Naive B cell (primary cell): ENCODE measurements at regions not wholly inside any gene's neighbourhood (a gene's known extent, or its start where the extent isn't known, plus 50 kb on each side); places are given as distances from the start of the nearest gene placed in this dataset.

Source experiments
- ATAC-seq, 2 donors: fragments of 150-1000 bp; cut with Tn5 transposase; 2 replicates each; pipeline ENCODE4 v1.10.0; 2021; ENCODE audit warnings: low read depth in 2 of 2, mild to moderate bottlenecking in 2 of 2, moderate library complexity in 2 of 2
- DNase-seq: peaks from one replicate; pipeline ENCODE4 v3.0.0; 2022
- H3K27ac Mint-ChIP-seq, 6 donors: one replicate each; pipeline ENCODE4 v1.8.0; 2020 to 2022; ENCODE audit warnings: mild to moderate bottlenecking in 6 of 6, mixed read lengths in 6 of 6, moderate library complexity in 5 of 6, inconsistent platforms in 2 of 6
- H3K27me3 Mint-ChIP-seq, 3 donors: one replicate each; pipeline ENCODE4 v1.8.0; 2021 to 2022; ENCODE audit warnings: mixed read lengths in 3 of 3, mild to moderate bottlenecking in 1 of 3
- H3K36me3 Mint-ChIP-seq, 2 donors: one replicate each; pipeline ENCODE4 v1.8.0; 2020 to 2022; ENCODE audit warnings: mixed read lengths in 2 of 2, inconsistent platforms in 1 of 2, mild to moderate bottlenecking in 1 of 2
- H3K4me1 Mint-ChIP-seq, 3 donors: one replicate each; pipeline ENCODE4 v1.8.0; 2020 to 2022; ENCODE audit warnings: mixed read lengths in 3 of 3, inconsistent platforms in 1 of 3, mild to moderate bottlenecking in 1 of 3, moderate library complexity in 1 of 3
- H3K4me3 Mint-ChIP-seq, 8 donors: one replicate each; pipeline ENCODE4 v1.8.0; 2020 to 2022; ENCODE audit warnings: mild to moderate bottlenecking in 8 of 8, mixed read lengths in 8 of 8, moderate library complexity in 8 of 8, inconsistent platforms in 2 of 8
- H3K9me3 Mint-ChIP-seq, 7 donors: one replicate each; pipeline ENCODE4 v1.8.0; 2020 to 2022; ENCODE audit warnings: mixed read lengths in 7 of 7, mild to moderate bottlenecking in 5 of 7, inconsistent platforms in 2 of 7, moderate library complexity in 1 of 7

DNA sequence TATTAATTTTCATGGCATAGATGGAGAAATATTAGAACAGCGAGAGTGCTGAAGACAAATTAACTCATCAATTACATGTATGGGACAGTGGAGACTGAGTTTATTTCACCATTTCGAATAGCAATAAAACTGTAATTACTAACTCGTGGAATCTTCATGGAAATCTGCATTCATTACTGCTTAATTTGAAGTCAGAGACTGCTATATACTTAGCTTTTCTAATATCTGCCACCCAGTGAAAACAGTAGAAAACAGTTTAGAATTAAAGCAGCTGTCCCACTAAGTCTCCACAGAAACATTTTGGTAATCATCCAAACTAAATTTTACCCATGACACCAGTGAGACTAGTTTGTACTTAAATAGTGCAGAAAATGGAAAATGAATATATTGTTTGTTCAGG is 56.8 kb downstream of the IZUMO3 start:
- Mint-ChIP-seq H3K36me3 (no peaks in the 10 kb centered on the region), H3K27ac (no peak overlapping the region), H3K4me1 (no peaks in the 10 kb centered on the region), H3K27me3 (no peaks in the 10 kb centered on the region), H3K9me3 (peaks cover 0 to 7% (median 2%) of the 10 kb centered on the region in 7 donors), H3K4me3 (no peak overlapping the region)
- DNase-seq (no peak), ATAC-seq (no peak)

DNA sequence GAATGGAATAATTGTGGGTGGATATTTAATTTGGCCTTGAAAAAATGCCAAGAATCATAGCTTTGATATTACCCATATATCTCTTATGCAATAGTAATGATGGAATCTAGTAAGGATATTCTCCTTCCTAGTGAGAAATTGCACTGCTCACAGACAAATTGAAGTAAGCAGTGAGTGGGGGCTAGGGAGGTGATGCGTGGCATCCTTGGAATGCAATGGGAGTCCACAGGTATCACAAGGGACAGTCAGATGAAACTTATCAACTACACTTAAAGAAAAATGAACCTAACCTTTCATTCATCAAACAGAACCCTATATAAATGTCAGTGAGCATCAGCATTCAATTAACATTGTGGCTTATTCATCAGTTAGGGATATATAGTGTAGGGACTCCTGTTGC is 57.8 kb downstream of the IZUMO3 start:
- no peaks in the 10 kb centered on the region for H3K4me1 Mint-ChIP-seq
- H3K27ac Mint-ChIP-seq = no peak overlapping the region
- ATAC-seq (no peak), DNase-seq (no peak)
- H3K36me3 Mint-ChIP-seq = no peaks in the 10 kb centered on the region
- no peak overlapping the region for H3K4me3 Mint-ChIP-seq
- H3K9me3 Mint-ChIP-seq = peaks cover 0 to 7% (median under 1%) of the 10 kb centered on the region in 7 donors
- no peaks in the 10 kb centered on the region for H3K27me3 Mint-ChIP-seq

DNA sequence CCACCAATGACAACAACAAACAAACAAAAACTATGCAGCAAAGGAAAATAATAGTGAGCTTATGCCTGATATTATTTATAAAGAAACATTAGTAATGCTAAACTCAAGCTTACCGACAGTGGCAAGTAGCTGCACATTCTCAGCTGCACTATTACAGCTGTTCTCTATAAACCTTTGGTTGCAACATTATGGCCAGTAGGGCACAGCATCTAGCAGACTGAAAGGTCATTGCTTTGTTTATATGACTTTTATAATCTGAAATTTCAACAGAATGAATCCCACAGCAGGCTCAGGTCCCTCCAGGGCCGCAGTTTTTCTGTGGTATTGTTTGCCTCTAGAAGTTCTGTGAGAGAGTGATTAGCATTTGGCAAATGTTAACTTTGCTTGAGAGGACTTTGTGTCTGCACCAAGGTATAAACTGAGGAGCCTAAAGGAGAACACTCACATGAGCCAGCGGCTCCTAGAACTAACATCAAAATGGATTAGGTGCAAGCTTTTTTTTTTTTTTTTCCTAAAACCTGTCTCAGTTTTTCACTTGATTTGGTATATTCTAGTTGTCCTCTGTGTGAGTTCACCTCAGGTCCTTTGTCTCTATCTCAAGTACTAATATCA is 58.3 kb downstream of the IZUMO3 start:
- H3K36me3 Mint-ChIP-seq = no peaks in the 10 kb centered on the region
- no peak for ATAC-seq
- DNase-seq = no peak
- peaks cover 0 to 7% (median 0%) of the 10 kb centered on the region in 7 donors for H3K9me3 Mint-ChIP-seq
- H3K4me1 Mint-ChIP-seq = no peaks in the 10 kb centered on the region
- H3K4me3 Mint-ChIP-seq = no peak overlapping the region
- H3K27me3 Mint-ChIP-seq = no peaks in the 10 kb centered on the region
- no peak overlapping the region for H3K27ac Mint-ChIP-seq

DNA sequence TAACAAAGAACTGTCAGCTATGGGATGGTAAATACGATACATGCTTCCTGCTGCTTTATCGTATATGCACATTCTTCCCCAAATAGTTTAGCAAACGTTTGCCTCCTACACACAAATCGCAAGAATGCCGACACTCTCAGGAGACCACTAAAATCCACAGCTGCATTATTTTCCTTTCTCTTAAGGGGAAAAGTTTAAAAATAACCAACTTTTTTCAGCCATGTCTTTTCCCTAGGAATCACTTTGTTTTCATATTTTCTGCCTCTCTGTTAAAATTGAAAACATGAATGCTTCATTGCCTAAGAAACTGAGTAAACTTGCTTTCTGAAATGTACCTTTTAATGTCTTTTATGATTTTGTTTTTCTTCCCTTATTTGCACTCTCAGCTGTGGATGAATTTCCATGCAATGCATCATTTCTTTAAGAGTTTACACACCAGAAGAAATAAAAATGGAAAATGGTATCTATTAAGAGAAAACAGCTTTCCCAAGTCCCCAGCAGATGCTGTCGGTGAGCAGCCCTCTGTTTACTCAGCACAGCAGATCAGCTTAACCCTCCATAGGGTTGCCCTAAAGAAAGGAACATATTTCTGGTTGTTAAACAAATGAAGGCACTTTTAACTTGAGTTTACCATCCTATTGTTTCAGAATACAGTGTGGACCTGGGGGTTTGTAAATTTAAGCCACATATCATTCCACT is 66.2 kb downstream of the IZUMO3 start:
- H3K36me3 Mint-ChIP-seq = no peaks in the 10 kb centered on the region
- DNase-seq (no peak), ATAC-seq (no peak)
- H3K9me3 Mint-ChIP-seq = peaks cover 0 to 7% (median 0%) of the 10 kb centered on the region in 7 donors
- H3K27ac Mint-ChIP-seq = no peak overlapping the region
- no peaks in the 10 kb centered on the region for H3K27me3 Mint-ChIP-seq
- H3K4me3 Mint-ChIP-seq = no peak overlapping the region
- H3K4me1 Mint-ChIP-seq = no peaks in the 10 kb centered on the region

DNA sequence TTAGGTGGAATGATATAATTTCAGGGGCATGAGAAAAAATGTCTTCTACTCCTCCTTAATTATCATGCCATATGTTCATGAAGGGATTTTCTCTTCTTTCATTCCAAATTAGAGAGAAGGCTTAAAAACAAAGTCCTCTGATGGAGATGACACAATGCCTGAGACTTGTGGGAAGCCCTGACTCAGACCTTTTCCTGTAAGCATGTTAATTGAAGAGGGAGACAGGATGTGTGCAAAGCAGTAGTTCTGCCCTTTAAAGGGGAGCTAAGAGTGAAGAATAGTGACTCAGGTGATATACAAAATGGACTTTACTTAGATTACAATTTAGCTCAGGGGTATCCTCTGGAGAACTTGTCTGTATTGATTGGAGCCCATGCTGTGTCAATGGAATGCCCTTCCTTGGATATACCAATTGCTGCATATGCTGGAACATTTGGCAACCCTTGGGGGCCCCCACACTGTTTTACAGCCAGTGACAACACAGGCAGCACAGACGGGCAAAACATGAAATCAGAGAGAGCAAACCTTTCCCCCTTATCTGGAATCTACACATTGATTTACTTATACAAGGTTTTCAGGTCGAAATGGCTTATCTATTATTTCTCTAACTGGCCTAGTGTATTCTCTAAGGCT is 81.3 kb downstream of the IZUMO3 start:
- no peaks in the 10 kb centered on the region for H3K4me1 Mint-ChIP-seq
- no peak overlapping the region for H3K27ac Mint-ChIP-seq
- peaks cover 0 to 7% (median 4%) of the 10 kb centered on the region in 7 donors for H3K9me3 Mint-ChIP-seq
- DNase-seq (no peak), ATAC-seq (no peak)
- no peaks in the 10 kb centered on the region for H3K36me3 Mint-ChIP-seq
- H3K4me3 Mint-ChIP-seq = no peak overlapping the region
- H3K27me3 Mint-ChIP-seq = no peaks in the 10 kb centered on the region

DNA sequence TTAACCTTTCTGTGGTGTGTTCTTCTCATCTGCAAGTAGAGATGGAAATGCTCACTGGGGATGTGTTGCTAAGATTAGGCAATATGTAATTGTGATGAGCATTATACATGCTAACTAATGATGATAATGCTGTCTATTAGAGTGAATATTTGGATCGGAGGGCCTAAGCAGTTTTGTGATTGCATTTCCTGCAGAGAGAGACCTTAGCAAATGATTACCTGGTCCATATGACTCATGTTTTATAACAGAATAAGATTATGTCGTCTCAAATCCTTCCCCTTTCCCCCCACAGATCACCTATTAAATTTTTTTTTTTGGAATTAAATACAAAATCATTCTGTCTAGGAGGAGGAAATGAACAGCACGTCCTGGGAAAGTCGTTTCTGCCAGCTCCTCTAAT is 82.7 kb downstream of the IZUMO3 start:
- DNase-seq (no peak), ATAC-seq (no peak)
- H3K4me3 Mint-ChIP-seq = no peak overlapping the region
- H3K36me3 Mint-ChIP-seq = no peaks in the 10 kb centered on the region
- no peaks in the 10 kb centered on the region for H3K27me3 Mint-ChIP-seq
- peaks cover 0 to 7% (median 4%) of the 10 kb centered on the region in 7 donors for H3K9me3 Mint-ChIP-seq
- no peaks in the 10 kb centered on the region for H3K4me1 Mint-ChIP-seq
- H3K27ac Mint-ChIP-seq = no peak overlapping the region

DNA sequence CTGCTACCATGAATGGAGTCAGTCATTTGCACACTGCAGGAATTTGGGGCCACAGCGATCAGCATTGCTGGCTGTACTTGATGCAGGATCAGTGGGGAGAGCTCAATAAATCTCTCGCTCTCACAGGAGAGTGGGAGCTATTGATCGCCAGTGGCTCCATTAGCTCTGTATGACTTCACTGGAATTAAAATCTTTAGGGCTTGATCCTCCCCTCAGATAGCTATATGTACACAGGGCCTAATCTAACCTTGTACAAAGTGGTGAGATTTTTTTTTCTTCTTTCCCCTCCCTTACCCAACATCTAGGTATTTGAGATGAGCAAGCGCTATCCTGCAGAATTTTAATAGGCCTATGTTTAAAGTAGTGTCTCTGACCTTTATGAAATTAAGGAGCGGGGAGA is 84.9 kb downstream of the IZUMO3 start:
- no peaks in the 10 kb centered on the region for H3K4me1 Mint-ChIP-seq
- DNase-seq (no peak), ATAC-seq (no peak)
- H3K27me3 Mint-ChIP-seq = no peaks in the 10 kb centered on the region
- no peaks in the 10 kb centered on the region for H3K36me3 Mint-ChIP-seq
- no peak overlapping the region for H3K4me3 Mint-ChIP-seq
- no peak overlapping the region for H3K27ac Mint-ChIP-seq
- peaks cover 0 to 7% (median 1%) of the 10 kb centered on the region in 7 donors for H3K9me3 Mint-ChIP-seq

DNA sequence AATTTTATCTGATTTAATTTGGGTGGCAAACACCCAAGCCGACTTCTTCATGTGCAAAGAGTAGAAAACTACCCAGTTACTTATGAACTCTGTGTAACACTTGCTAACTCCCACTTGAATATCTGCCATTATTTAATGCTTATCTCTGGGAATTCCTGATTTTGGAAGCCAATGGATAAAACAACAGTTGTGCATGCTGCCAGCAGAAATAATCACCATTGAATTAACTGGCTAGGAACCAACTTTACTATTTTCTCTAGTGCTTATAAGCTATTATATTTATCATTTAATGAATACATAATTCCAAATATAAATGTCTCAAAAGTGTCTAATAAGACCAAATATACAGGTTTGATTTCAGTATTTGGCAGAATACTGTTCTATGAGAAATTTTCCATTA is 85.7 kb downstream of the IZUMO3 start:
- no peak overlapping the region for H3K4me3 Mint-ChIP-seq
- ATAC-seq (no peak), DNase-seq (no peak)
- no peaks in the 10 kb centered on the region for H3K4me1 Mint-ChIP-seq
- no peak overlapping the region for H3K27ac Mint-ChIP-seq
- H3K9me3 Mint-ChIP-seq = peaks cover 0 to 7% (median 1%) of the 10 kb centered on the region in 7 donors
- H3K36me3 Mint-ChIP-seq = no peaks in the 10 kb centered on the region
- H3K27me3 Mint-ChIP-seq = no peaks in the 10 kb centered on the region

DNA sequence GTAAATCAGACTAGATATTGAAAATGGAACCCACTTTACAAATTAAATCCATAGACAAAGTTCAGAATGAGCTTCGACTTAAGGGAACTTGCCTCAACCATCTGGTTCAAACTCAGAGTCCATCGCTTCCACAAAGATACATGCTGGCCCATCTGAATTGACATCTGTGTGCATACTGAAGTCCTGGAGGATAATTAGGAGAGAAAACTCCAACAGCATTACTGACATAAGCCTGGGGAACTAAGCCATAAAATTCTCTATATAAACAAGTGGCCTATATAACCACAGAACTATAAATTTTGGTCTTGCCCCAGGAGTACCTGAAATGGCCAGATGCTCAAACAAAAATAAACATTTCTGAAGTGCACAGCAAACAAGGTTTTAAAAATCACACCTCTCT is 94.4 kb downstream of the IZUMO3 start:
- H3K4me1 Mint-ChIP-seq = no peaks in the 10 kb centered on the region
- DNase-seq = no peak
- H3K36me3 Mint-ChIP-seq = no peaks in the 10 kb centered on the region
- H3K9me3 Mint-ChIP-seq = peaks cover 0 to 4% (median 3%) of the 10 kb centered on the region in 7 donors
- no peak overlapping the region for H3K27ac Mint-ChIP-seq
- no peak for ATAC-seq
- H3K27me3 Mint-ChIP-seq = no peaks in the 10 kb centered on the region
- H3K4me3 Mint-ChIP-seq = no peak overlapping the region

DNA sequence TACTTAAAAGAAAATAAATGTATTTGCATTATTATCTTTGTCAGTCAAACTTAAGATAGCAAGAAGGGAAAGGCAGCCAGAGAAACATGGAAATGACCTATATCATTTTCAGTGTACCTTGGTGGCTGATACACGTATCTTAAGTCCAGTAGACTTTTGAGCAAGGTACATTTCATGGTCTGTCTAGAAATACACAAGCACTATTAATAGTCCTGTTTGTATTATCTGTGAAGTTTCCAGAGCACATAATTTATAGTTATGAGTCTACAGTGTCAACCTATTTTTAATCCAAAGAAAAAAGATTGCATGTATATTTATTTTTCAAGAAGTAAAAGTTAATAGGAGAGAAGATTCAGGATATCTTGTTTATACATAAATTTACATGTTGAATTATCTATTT is 95.7 kb downstream of the IZUMO3 start:
- DNase-seq = no peak
- ATAC-seq = no peak
- no peaks in the 10 kb centered on the region for H3K36me3 Mint-ChIP-seq
- no peaks in the 10 kb centered on the region for H3K27me3 Mint-ChIP-seq
- peaks cover 0 to 6% (median 4%) of the 10 kb centered on the region in 7 donors for H3K9me3 Mint-ChIP-seq
- no peak overlapping the region for H3K27ac Mint-ChIP-seq
- H3K4me3 Mint-ChIP-seq = no peak overlapping the region
- no peaks in the 10 kb centered on the region for H3K4me1 Mint-ChIP-seq

DNA sequence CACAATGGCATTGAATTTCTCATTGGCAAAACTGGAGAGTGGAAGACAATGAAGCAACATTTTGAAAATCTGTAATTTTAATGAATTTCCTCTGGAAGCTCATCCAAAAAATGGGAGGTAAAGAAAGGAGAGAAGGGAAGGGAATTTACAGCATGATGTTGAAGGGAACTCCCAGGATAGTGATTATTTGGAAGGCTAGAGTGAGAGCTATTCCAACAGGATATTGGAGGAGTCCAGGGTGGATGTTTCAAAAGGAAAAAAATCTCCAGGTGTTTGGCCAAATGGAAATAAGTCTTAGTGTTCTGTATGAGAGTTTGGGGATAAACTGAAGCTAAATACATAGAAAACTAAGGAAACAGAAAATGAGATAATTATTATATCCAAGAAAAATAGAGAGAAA is 106.2 kb downstream of the IZUMO3 start:
- H3K4me3 Mint-ChIP-seq = no peak overlapping the region
- H3K27ac Mint-ChIP-seq = no peak overlapping the region
- no peaks in the 10 kb centered on the region for H3K36me3 Mint-ChIP-seq
- no peaks in the 10 kb centered on the region for H3K4me1 Mint-ChIP-seq
- DNase-seq (no peak), ATAC-seq (no peak)
- no peaks in the 10 kb centered on the region for H3K27me3 Mint-ChIP-seq
- peaks cover 0 to 25% (median 6%) of the 10 kb centered on the region in 7 donors for H3K9me3 Mint-ChIP-seq

DNA sequence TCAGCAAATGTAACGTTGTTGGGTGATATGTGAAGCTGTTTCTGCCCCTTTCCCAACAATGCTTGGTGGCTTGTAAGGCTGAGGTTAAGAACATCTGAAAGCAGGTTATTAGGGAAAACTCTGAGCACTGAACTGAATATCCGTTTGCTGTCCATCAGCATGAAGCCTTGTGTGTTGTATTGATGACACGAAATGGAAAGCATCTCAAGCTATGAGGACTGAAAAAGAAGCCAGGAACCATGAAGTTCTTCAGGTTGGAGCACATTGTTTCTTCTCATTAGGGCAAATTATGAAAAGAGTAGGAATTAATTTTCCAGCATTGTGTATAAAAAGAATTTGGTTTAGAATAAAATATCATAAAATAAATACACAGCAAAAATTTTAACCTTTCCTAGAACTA is 106.8 kb downstream of the IZUMO3 start:
- ATAC-seq = no peak
- Mint-ChIP-seq H3K27me3 (no peaks in the 10 kb centered on the region), H3K27ac (no peak overlapping the region), H3K9me3 (peaks cover 0 to 28% (median 6%) of the 10 kb centered on the region in 7 donors), H3K4me1 (no peaks in the 10 kb centered on the region), H3K36me3 (no peaks in the 10 kb centered on the region), H3K4me3 (no peak overlapping the region)
- no peak for DNase-seq

DNA sequence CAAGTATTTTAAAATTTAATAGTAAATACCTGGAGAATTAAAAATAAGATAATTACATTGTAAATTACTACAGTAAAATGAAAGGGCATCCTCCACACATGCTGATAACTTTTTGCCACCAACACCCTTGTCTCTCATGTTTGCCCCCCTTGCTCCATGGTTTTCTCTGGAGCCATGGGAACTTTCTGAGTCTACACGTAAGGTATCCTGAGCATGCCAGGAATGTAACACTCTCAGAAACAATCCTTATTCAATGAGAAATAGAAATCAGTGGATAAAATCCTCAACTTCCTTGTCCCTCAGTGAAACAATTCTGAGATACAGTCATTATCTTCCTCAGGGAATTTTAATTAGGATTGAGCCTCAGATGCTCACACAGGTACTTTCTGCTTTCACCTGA is 108.9 kb downstream of the IZUMO3 start:
- peaks cover under 1 to 24% (median 6%) of the 10 kb centered on the region in 7 donors for H3K9me3 Mint-ChIP-seq
- H3K27ac Mint-ChIP-seq = no peak overlapping the region
- H3K4me3 Mint-ChIP-seq = no peak overlapping the region
- no peaks in the 10 kb centered on the region for H3K27me3 Mint-ChIP-seq
- DNase-seq (no peak), ATAC-seq (no peak)
- H3K36me3 Mint-ChIP-seq = no peaks in the 10 kb centered on the region
- no peaks in the 10 kb centered on the region for H3K4me1 Mint-ChIP-seq

DNA sequence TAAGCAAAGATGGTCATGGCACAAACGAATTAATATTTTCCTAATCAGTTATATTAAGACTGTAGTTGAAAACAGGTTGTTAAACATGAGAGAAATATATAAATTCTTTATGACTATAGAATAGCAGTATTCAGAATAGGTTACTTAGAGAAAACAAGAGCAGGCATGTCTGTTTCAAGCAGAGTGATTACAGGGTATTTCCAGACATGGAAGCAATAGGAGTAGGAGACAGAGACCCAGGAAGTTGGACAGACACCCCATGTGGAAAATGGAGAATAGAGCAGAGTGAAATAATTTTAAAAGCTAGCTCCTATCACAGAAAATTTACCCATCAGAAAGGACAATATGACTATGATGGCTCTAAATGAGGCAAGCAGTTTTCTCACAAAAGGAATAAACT is 111.5 kb downstream of the IZUMO3 start:
- no peaks in the 10 kb centered on the region for H3K27me3 Mint-ChIP-seq
- DNase-seq = no peak
- H3K9me3 Mint-ChIP-seq = peaks cover 0 to 16% (median 3%) of the 10 kb centered on the region in 7 donors
- H3K27ac Mint-ChIP-seq = no peak overlapping the region
- H3K4me1 Mint-ChIP-seq = no peaks in the 10 kb centered on the region
- H3K4me3 Mint-ChIP-seq = no peak overlapping the region
- ATAC-seq = no peak
- no peaks in the 10 kb centered on the region for H3K36me3 Mint-ChIP-seq
